ENCODE measurements at regions not wholly inside any gene's neighbourhood (a gene's known extent, or its start where the extent isn't known, plus 50 kb on each side); places are given as distances from the start of the nearest gene placed in this dataset.

DNA sequence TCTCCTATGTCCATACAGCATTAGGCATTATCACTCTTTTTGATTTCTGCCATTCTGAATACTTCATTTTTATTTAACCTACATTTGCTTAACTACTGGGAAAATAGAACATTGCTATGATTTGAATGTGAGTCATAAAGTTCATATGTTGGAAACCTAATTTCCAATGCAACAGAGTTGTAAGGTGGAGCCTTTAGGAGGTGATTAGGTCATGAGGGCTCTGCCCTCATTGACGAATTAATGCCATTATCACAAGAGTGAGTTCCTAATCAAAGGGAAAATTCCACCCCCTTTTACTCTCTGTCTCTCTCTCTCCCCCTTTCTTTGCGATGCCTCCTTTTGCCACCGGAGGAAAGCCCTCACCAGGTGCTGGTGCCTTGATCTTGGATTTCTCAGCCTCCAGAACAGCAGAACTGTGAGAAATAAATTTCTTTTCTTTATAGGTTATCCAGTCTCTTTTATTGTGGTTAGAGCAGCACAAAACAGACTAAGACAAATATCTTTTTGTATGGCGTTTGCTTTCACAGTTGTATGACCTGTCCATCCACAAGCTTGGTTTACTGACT, 180.1 kb upstream of the ARID2 start:
- intact Hi-C loops (cut with micrococcal nuclease) = loop anchor here (10.0 kb wide), 1 partner anchor 355 kb away; no protein-coding TSS in a partner anchor
- in situ Hi-C loops (cut with MboI) = no loop called here
- no peaks in the 10 kb centered on the region for H3K36me3 ChIP-seq (ENCODE audit: control insufficient read depth, insufficient read depth, low read length)
- no TSS peak for BruUV-seq (replicated peaks)
- TF ChIP-seq ETV6 (IDR thresholded peaks at IDR 0.05; ENCODE audit: borderline replicate concordance in 1 of 2, low read depth in 2 of 2, low read length in 1 of 2) = no peak
- no peak for TF ChIP-seq ETV6 (CRISPR knock-in tag; IDR thresholded peaks at IDR 0.05; ENCODE audit: borderline replicate concordance)
- TF ChIP-seq SOX6 (IDR thresholded peaks at IDR 0.05) = no peak
- no peak overlapping the region for H3K27ac ChIP-seq (ENCODE audit: extremely low read depth, low read depth, low read length)
- H3K4me2 ChIP-seq (ENCODE audit: insufficient read depth, low read length) = no peak overlapping the region
- H3K9me3 ChIP-seq (replicated peaks; ENCODE audit: control insufficient read depth, insufficient read depth, low read depth, low read length) = no peaks in the 10 kb centered on the region
- H4K20me1 ChIP-seq (replicated peaks; ENCODE audit: control insufficient read depth, insufficient read depth, low read length) = no peaks in the 10 kb centered on the region
- ChIA-PET POLR2A (no interaction called here), CTCF (ENCODE audit: low intra/inter-chr PET ratio) (no interaction called here)
- FAIRE-seq (no peak), ATAC-seq (no peak), DNase-seq (ENCODE audit: extremely low read depth in 1 of 4, low spot score in 3 of 4) (no peak)
- H3K4me1 ChIP-seq (replicated peaks in 1 of 2; ENCODE audit: control insufficient read depth in 2 of 2, insufficient read depth in 2 of 2, low read length in 2 of 2) = no peaks in the 10 kb centered on the region
- 4% methylated on average over 4 of the region's 4 CpGs for WGBS (ENCODE audit: insufficient coverage, low coverage, missing lambda C conversion rate)
- no peak overlapping the region for H3K9ac ChIP-seq (ENCODE audit: insufficient read depth in 1 of 2, low read depth in 2 of 2, low read length in 2 of 2)
- 0 out of 5 replicates have a peak, but pooled peaks cover 0 to 3% of the 10 kb centered on the region in 2 experiments for H3K27me3 ChIP-seq (ENCODE audit: control insufficient read depth in 2 of 2, insufficient read depth in 2 of 2, low read length in 2 of 2)
- no peaks in the 10 kb centered on the region for H3K79me2 ChIP-seq (ENCODE audit: control insufficient read depth, insufficient read depth, low read length)
- H3K9me1 ChIP-seq (ENCODE audit: control insufficient read depth, insufficient read depth, low read length) = no peaks in the 10 kb centered on the region
- no peak overlapping the region for H2AFZ ChIP-seq (ENCODE audit: low read depth, low read length)
- H3K4me3 ChIP-seq = no peak overlapping the region

DNA sequence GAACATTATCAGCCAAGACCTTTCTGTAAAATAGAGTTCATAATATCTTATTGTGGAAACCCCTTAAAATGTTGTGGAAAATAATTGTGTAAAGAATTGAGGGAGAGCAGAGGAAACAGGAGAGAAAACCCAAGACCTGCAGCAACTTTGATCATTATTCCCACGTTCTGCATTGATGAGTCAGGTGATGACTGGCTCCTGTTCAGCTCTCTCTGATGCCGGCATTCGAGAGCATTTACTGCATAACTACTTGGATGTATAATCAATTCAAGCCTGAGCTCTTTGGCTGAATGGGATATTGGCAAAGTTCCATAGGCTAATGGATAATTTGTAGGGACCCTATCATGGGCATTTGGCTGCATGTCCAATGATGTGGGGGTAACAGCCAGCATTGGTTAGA, 176.3 kb upstream of the ARID2 start:
- CTCF ChIA-PET (ENCODE audit: low intra/inter-chr PET ratio) = no interaction called here
- Histone ChIP-seq H3K79me2 (ENCODE audit: control insufficient read depth, insufficient read depth, low read length) (no peaks in the 10 kb centered on the region), H3K27ac (ENCODE audit: extremely low read depth, low read depth, low read length) (no peak overlapping the region), H3K36me3 (ENCODE audit: control insufficient read depth, insufficient read depth, low read length) (no peaks in the 10 kb centered on the region), H2AFZ (ENCODE audit: low read depth, low read length) (no peak overlapping the region), H3K9me3 (replicated peaks; ENCODE audit: control insufficient read depth, insufficient read depth, low read depth, low read length) (no peaks in the 10 kb centered on the region), H3K4me2 (ENCODE audit: insufficient read depth, low read length) (no peak overlapping the region), H4K20me1 (replicated peaks; ENCODE audit: control insufficient read depth, insufficient read depth, low read length) (no peaks in the 10 kb centered on the region), H3K4me3 (no peak overlapping the region), H3K9me1 (ENCODE audit: control insufficient read depth, insufficient read depth, low read length) (no peaks in the 10 kb centered on the region), H3K27me3 (ENCODE audit: control insufficient read depth in 2 of 2, insufficient read depth in 2 of 2, low read length in 2 of 2) (peaks cover 0 to 3% of the 10 kb centered on the region in 2 experiments; a peak in 2 of 5 replicates), H3K4me1 (replicated peaks in 1 of 2; ENCODE audit: control insufficient read depth in 2 of 2, insufficient read depth in 2 of 2, low read length in 2 of 2) (no peaks in the 10 kb centered on the region), H3K9ac (ENCODE audit: insufficient read depth in 1 of 2, low read depth in 2 of 2, low read length in 2 of 2) (no peak overlapping the region)
- intact Hi-C loops (cut with micrococcal nuclease) = no loop called here
- FAIRE-seq = no peak
- no peak for TF ChIP-seq SAP30 (IDR thresholded peaks at IDR 0.05; ENCODE audit: borderline replicate concordance, insufficient read depth, low read depth, low read length, poor library complexity, severe bottlenecking)
- no peak for TF ChIP-seq ADNP (tag; IDR thresholded peaks at IDR 0.05)
- no peak for TF ChIP-seq CREB1 (IDR thresholded peaks at IDR 0.05)
- no peak for TF ChIP-seq CREB1 (CRISPR knock-in tag; IDR thresholded peaks at IDR 0.05)
- TF ChIP-seq CTBP1 (IDR thresholded peaks at IDR 0.05; ENCODE audit: borderline replicate concordance) = no peak
- BruUV-seq (replicated peaks) = no TSS peak
- no peak for ATAC-seq
- WGBS (ENCODE audit: insufficient coverage, low coverage, missing lambda C conversion rate) = 3% methylated on average over 3 of the region's 3 CpGs
- in situ Hi-C loops (cut with MboI) = no loop called here
- POLR2A ChIA-PET = no interaction called here
- no peak for DNase-seq (ENCODE audit: extremely low read depth in 1 of 4, low spot score in 3 of 4)

Measured in K562 (cell line).